ENCODE measurements at regions not wholly inside any gene's neighbourhood (a gene's known extent, or its start where the extent isn't known, plus 50 kb on each side); places are given as distances from the start of the nearest gene placed in this dataset.

DNA sequence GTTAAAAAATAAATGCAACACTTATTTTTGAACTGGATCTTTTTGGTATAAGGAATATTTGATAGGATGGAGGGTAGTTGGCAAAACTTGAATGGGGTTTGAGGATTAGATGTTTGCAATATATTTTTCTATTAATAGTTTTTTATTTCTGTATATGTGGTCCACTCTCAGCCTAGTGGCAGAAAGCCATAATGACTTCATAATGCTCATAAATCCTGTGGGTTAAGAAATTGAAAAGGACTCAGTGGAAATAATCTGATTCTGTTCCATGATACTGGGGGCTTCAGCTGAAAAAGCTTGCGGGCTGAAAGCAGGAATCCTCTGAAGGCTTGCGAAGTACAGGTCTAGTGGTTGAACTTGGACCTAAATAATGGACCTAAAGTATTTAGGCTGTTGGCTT lies 1028.6 kb upstream of the PRMT6 start:
- no peak overlapping the region for H3K4ac ChIP-seq (ENCODE audit: low read depth, low read length)
- no peak overlapping the region for H3K18ac ChIP-seq (ENCODE audit: insufficient read length, low read depth, low read length)
- no peak overlapping the region for H2BK15ac ChIP-seq (ENCODE audit: low read depth, low read length)
- H3K56ac ChIP-seq (ENCODE audit: insufficient read length, low read depth, low read length) = no peak overlapping the region
- Mint-ChIP-seq H3K27ac (no peak overlapping the region), H3K36me3 (ENCODE audit: insufficient read depth in 1 of 3, low read depth in 3 of 3) (no peaks in the 10 kb centered on the region), H3K27me3 (ENCODE audit: low read depth) (no peaks in the 10 kb centered on the region), H3K9me3 (no peaks in the 10 kb centered on the region), H3K4me1 (no peaks in the 10 kb centered on the region), H3K4me3 (no peak overlapping the region)
- H3K23ac ChIP-seq (ENCODE audit: insufficient read length, low read depth, low read length) = no peak overlapping the region
- no peak overlapping the region for H2BK20ac ChIP-seq (ENCODE audit: low read depth, low read length, poor library complexity, severe bottlenecking)
- no peak overlapping the region for H2AK5ac ChIP-seq (ENCODE audit: insufficient read length, low read length)
- H2BK120ac ChIP-seq (ENCODE audit: low read depth, low read length, poor library complexity, severe bottlenecking) = no peak overlapping the region
- H3K4me2 ChIP-seq (ENCODE audit: insufficient read depth, insufficient read length, low read length) = no peak overlapping the region
- no peak overlapping the region for H4K91ac ChIP-seq (ENCODE audit: insufficient read length, low read depth, low read length)
- no peak overlapping the region for H3K27ac ChIP-seq (ENCODE audit: insufficient read length, low read depth, low read length)
- TF ChIP-seq, protein P1, sequence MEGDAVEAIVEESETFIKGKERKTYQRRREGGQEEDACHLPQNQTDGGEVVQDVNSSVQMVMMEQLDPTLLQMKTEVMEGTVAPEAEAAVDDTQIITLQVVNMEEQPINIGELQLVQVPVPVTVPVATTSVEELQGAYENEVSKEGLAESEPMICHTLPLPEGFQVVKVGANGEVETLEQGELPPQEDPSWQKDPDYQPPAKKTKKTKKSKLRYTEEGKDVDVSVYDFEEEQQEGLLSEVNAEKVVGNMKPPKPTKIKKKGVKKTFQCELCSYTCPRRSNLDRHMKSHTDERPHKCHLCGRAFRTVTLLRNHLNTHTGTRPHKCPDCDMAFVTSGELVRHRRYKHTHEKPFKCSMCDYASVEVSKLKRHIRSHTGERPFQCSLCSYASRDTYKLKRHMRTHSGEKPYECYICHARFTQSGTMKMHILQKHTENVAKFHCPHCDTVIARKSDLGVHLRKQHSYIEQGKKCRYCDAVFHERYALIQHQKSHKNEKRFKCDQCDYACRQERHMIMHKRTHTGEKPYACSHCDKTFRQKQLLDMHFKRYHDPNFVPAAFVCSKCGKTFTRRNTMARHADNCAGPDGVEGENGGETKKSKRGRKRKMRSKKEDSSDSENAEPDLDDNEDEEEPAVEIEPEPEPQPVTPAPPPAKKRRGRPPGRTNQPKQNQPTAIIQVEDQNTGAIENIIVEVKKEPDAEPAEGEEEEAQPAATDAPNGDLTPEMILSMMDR (conservative IDR thresholded peaks at IDR 0.05) = no peak; the same call in 2 of the 3 replicates
- H4K20me1 ChIP-seq (ENCODE audit: control insufficient read depth, insufficient read depth, insufficient read length) = no peaks in the 10 kb centered on the region
- H3T11ph ChIP-seq (ENCODE audit: low read length) = no peak overlapping the region
- H3K4me1 ChIP-seq (ENCODE audit: insufficient read depth, low read length) = no peaks in the 10 kb centered on the region
- H2AFZ ChIP-seq (ENCODE audit: low read length) = no peak overlapping the region
- H3K79me1 ChIP-seq (ENCODE audit: insufficient read depth, low read depth, low read length, poor library complexity, severe bottlenecking) = no peaks in the 10 kb centered on the region
- H3K14ac ChIP-seq (ENCODE audit: insufficient read depth, low read length) = no peak overlapping the region
- H3K9me3 ChIP-seq (ENCODE audit: control insufficient read depth, low read depth, low read length) = no peaks in the 10 kb centered on the region
- no peaks in the 10 kb centered on the region for H3K27me3 ChIP-seq (ENCODE audit: insufficient read depth, low read length)
- H4K5ac ChIP-seq (ENCODE audit: insufficient read length, low read depth, low read length) = no peak overlapping the region
- WGBS (ENCODE audit: extremely low coverage, insufficient read length, low lambda C conversion rate) = no CpG with 5 or more reads among the region's 2 CpGs
- no peaks in the 10 kb centered on the region for H3K23me2 ChIP-seq (ENCODE audit: insufficient read length, low read depth, low read length, poor library complexity, severe bottlenecking)
- H3K9ac ChIP-seq (ENCODE audit: extremely low read depth, insufficient read length, low read length) = no peak overlapping the region
- H4K8ac ChIP-seq (replicated peaks; ENCODE audit: insufficient read length, low read depth, low read length) = no peak overlapping the region
- no peaks in the 10 kb centered on the region for H3K79me2 ChIP-seq (ENCODE audit: insufficient read depth, low read length)
- H2BK12ac ChIP-seq (ENCODE audit: insufficient read length, low read depth, low read length) = no peak overlapping the region
- no peak overlapping the region for H2BK5ac ChIP-seq (ENCODE audit: insufficient read length, low read length)
- DNase-seq = no peak

Data from H9 (cell line).